ENCODE measurements at regions not wholly inside any gene's neighbourhood (a gene's known extent, or its start where the extent isn't known, plus 50 kb on each side); places are given as distances from the start of the nearest gene placed in this dataset.

DNA sequence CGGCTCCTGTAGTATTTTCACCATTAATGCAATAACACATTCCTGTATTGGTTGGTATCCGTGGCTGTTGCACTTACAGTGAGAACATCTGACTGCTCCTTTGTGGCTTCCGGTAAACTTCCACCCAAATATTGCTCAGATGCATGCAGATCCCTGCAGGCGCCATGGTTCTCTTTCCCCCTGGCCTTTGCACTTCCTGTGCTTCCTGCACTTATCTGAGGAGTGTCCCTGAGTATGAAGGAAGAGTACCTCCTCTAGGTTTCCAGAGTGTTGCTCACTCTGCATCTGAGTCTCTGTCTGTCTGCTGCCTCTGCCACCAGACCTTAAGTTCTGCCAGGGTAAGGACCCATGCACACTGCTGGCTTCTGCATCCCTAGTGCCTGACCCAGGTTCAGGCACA lies 117.2 kb upstream of the SLC34A2 start:
- no peak for TF ChIP-seq EZH2 (IDR thresholded peaks at IDR 0.05; ENCODE audit: low read length)
- TF ChIP-seq, protein P1, sequence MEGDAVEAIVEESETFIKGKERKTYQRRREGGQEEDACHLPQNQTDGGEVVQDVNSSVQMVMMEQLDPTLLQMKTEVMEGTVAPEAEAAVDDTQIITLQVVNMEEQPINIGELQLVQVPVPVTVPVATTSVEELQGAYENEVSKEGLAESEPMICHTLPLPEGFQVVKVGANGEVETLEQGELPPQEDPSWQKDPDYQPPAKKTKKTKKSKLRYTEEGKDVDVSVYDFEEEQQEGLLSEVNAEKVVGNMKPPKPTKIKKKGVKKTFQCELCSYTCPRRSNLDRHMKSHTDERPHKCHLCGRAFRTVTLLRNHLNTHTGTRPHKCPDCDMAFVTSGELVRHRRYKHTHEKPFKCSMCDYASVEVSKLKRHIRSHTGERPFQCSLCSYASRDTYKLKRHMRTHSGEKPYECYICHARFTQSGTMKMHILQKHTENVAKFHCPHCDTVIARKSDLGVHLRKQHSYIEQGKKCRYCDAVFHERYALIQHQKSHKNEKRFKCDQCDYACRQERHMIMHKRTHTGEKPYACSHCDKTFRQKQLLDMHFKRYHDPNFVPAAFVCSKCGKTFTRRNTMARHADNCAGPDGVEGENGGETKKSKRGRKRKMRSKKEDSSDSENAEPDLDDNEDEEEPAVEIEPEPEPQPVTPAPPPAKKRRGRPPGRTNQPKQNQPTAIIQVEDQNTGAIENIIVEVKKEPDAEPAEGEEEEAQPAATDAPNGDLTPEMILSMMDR (optimal IDR thresholded peaks at IDR 0.05 in 1 of 3, IDR thresholded peaks at IDR 0.05 in 1 of 3, conservative IDR thresholded peaks at IDR 0.05 in 1 of 3; ENCODE audit: extremely low read depth in 1 of 3, insufficient read depth in 2 of 3, low read length in 3 of 3): no peak
